Omental fat pad (tissue), 3 donors: ENCODE measurements at regions not wholly inside any gene's neighbourhood (a gene's known extent, or its start where the extent isn't known, plus 50 kb on each side); places are given as distances from the start of the nearest gene placed in this dataset.
A peak's percentile ranks its signal among the peaks of the same experiment; 100 is the strongest.

Experiments
- ATAC-seq: fragments of 150-250 bp; one replicate; pipeline ENCODE4 v1.9.1; 2016; ENCODE audit warnings: mild to moderate bottlenecking, moderate library complexity; ENCODE audit not compliant: low FRiP score
- DNase-seq: peaks from one replicate; pipeline ENCODE4 v3.0.0-alpha.2; 2019; ENCODE audit warnings: low spot score
- TF ChIP-seq, protein P1 (sequence below), 3 donors: fragments of 450-650 bp; IDR thresholded peaks; one replicate each; pipeline ENCODE4 v1.5.1; 2016 to 2017; ENCODE audit warnings: antibody characterized with exemption in 3 of 3, mild to moderate bottlenecking in 3 of 3, moderate library complexity in 2 of 3

DNA sequence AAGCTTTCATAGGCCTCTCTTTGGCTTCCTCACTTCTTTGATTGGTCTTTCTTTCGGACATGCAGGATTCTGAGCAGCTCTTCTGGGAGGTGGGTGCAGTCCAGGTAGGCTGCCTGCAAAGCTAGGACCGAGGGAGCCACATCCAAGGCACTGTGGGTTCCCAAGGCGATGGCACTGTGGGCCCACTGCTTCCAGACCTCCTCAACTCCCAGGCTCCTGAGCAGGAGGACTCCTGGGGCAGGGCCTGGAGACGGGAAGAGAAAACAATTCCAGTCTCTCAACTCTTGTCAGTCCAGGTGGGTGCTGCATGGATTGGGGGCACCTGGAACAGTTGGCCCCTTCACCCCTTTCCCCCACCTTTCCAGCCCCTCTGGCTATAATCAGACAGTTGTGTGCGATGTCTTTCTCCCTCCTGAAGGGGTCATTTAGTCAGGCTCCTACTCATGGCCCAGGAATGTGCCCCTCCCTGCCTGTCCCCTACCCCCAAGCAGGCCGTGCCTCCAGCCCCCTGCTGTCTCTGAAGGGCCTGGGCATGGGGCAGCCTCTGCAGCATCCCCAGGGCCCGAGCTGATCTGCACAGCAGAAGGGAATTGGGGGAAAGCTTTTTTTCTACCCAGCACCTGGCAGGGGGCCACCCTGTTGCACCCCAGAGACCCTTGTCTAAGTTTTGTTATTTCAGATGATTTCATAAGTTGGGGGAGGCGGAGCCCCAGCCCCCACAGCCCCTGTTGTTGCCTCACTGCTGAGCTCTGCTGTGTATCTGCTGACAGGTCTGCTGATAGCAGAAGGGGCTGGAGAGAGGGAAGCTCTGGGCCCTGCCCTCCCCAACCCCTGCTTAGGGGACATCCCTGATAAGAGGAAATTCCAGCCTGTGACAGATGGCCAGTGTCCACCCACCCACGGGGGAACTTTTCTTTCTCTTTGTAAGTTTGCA, 330.3 kb downstream of the SEC14L1 start:
- TF ChIP-seq, protein P1, sequence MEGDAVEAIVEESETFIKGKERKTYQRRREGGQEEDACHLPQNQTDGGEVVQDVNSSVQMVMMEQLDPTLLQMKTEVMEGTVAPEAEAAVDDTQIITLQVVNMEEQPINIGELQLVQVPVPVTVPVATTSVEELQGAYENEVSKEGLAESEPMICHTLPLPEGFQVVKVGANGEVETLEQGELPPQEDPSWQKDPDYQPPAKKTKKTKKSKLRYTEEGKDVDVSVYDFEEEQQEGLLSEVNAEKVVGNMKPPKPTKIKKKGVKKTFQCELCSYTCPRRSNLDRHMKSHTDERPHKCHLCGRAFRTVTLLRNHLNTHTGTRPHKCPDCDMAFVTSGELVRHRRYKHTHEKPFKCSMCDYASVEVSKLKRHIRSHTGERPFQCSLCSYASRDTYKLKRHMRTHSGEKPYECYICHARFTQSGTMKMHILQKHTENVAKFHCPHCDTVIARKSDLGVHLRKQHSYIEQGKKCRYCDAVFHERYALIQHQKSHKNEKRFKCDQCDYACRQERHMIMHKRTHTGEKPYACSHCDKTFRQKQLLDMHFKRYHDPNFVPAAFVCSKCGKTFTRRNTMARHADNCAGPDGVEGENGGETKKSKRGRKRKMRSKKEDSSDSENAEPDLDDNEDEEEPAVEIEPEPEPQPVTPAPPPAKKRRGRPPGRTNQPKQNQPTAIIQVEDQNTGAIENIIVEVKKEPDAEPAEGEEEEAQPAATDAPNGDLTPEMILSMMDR (IDR thresholded peaks at IDR 0.05), result no peak
- no peak for DNase-seq
- peak; percentile 49 for ATAC-seq

DNA sequence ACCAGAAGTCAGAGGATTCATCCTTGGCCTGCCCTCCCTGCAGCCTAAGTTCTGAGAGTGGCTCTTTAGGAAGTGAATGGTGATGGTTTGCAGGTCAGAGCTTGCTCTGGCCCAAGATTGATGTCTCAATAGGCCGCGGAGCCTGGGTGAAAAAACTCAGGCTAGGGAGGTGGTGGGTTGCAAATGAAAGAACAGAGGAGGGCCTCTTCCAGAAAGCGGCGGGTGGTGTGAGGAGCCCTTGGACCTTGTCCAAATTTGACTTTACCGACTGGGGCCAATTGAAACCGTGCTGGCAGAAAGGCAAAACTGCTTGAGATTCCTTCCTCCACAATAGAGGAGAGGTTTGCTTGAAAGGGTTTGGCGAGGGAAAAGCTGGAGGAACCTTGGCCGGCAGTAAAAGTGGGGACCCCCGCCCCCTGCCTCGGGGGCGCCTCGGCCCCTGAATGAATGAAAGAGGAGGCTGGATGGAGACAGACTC, 331.3 kb downstream of the SEC14L1 start:
- DNase-seq, result no peak
- TF ChIP-seq, protein P1 (IDR thresholded peaks at IDR 0.05), result no peak
- peak; percentile 64 for ATAC-seq

- DNase-seq, result no peak
- ATAC-seq, result no peak
- TF ChIP-seq, protein P1 (IDR thresholded peaks at IDR 0.05), result no peak
Observed at GRCh38 chr17:77472468-77473310, 331.9 kb downstream of the SEC14L1 start.

- no peak for DNase-seq
- ATAC-seq, result no peak
Observed at GRCh38 chr17:77473615-77474226, 333.0 kb downstream of the SEC14L1 start.

GRCh38 chr17:77474292-77474988, 333.7 kb downstream of the SEC14L1 start:
- TF ChIP-seq, protein P1 (IDR thresholded peaks at IDR 0.05), result no peak
- DNase-seq, result no peak

More at GRCh38 chr17:77473615-77474226, 333.0 kb downstream of the SEC14L1 start:
- TF ChIP-seq, protein P1 (IDR thresholded peaks at IDR 0.05), result no peak

More at GRCh38 chr17:77474292-77474988, 333.7 kb downstream of the SEC14L1 start:
- ATAC-seq, result no peak
